NCI-H2171 treated with DMSO at 0.1 percent for 48 hours (cell line): ENCODE measurements at regions not wholly inside any gene's neighbourhood (a gene's known extent, or its start where the extent isn't known, plus 50 kb on each side); places are given as distances from the start of the nearest gene placed in this dataset.
"Not testable (repeated sequence)": the region's sequence is repeated elsewhere in the genome, so short reads cannot be mapped to it uniquely, and the experiment has no call there.

Experiments
- DNase-seq: peaks from one replicate; lab custom pipeline; 2025; lab: John Stamatoyannopoulos, UW

GRCh38 chr19:20388706-20389225, 176.8 kb downstream of the ZNF737 start:
- no peak for DNase-seq

GRCh38 chr19:20385061-20385460, 180.5 kb downstream of the ZNF737 start:
- DNase-seq, result no peak

- no peak for DNase-seq
These were observed 193.7 kb downstream of the ZNF737 start for GRCh38 chr19:20371911-20372310.

- not testable (repeated sequence) for DNase-seq
These were observed 194.3 kb downstream of the ZNF737 start for GRCh38 chr19:20371304-20371703.

- DNase-seq, result peak; percentile 33
These were observed 197.7 kb downstream of the ZNF737 start for GRCh38 chr19:20367811-20368294.

- no peak for DNase-seq
These were observed 198.1 kb downstream of the ZNF486 start for GRCh38 chr19:20365146-20365545.

- no peak for DNase-seq
These were observed 193.1 kb downstream of the ZNF486 start for GRCh38 chr19:20359933-20360720.

- not testable (repeated sequence) for DNase-seq
These were observed 191.9 kb downstream of the ZNF486 start for GRCh38 chr19:20358841-20359465.

- no peak for DNase-seq
These were observed 190.9 kb downstream of the ZNF486 start for GRCh38 chr19:20357921-20358320.

- DNase-seq, result no peak
These were observed 184.2 kb downstream of the ZNF486 start for GRCh38 chr19:20351244-20351643.

GRCh38 chr19:20349206-20349605, 182.2 kb downstream of the ZNF486 start:
- no peak for DNase-seq

- DNase-seq, result no peak
These were observed 172.4 kb downstream of the ZNF486 start for GRCh38 chr19:20339444-20339843.

- no peak for DNase-seq
These were observed 167.7 kb downstream of the ZNF486 start for GRCh38 chr19:20334760-20335159.

GRCh38 chr19:20333508-20333907, 166.5 kb downstream of the ZNF486 start:
- no peak for DNase-seq

- no peak for DNase-seq
These were observed 158.1 kb downstream of the ZNF486 start for GRCh38 chr19:20325151-20325550.

- DNase-seq, result no peak
These were observed 154.2 kb downstream of the ZNF486 start for GRCh38 chr19:20321139-20321763.

GRCh38 chr19:20320191-20320590, 153.2 kb downstream of the ZNF486 start:
- DNase-seq, result no peak

- DNase-seq, result no peak
These were observed 151.6 kb downstream of the ZNF486 start for GRCh38 chr19:20318616-20319015.

- DNase-seq, result no peak
These were observed 148.5 kb downstream of the ZNF486 start for GRCh38 chr19:20315543-20315942.

- no peak for DNase-seq
These were observed 146.9 kb downstream of the ZNF486 start for GRCh38 chr19:20313894-20314293.

GRCh38 chr19:20307127-20307526, 140.1 kb downstream of the ZNF486 start:
- DNase-seq, result no peak

GRCh38 chr19:20296314-20296713, 129.3 kb downstream of the ZNF486 start:
- not testable (repeated sequence) for DNase-seq

GRCh38 chr19:20294181-20294580, 127.2 kb downstream of the ZNF486 start:
- no peak for DNase-seq
